ENCODE measurements at regions not wholly inside any gene's neighbourhood (a gene's known extent, or its start where the extent isn't known, plus 50 kb on each side); places are given as distances from the start of the nearest gene placed in this dataset.

DNA sequence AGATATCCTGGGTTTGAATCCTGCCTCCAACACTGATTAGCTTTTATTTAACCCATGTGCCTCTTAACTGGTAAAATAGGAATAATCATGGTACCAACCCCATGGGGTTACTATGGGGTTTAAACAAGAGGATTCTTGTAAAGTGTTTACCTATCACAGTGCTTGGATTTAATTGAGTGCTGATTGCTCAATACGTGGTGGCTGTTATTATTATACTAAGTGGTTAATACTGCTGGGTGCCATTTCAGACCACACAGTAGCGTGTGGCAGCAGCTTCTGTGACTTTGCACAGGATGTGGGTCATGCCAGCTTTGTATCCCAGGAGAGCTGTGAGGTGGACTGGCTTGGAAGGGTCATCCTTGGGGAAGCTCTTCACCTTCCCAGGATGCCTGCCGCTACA lies 177.2 kb downstream of the SEC23IP start:
- Histone ChIP-seq H3K27ac (no peak overlapping the region), H3K4me1 (no peaks in the 10 kb centered on the region), H3K9me3 (peaks cover 0 to 26% of the 10 kb centered on the region in 2 donors), H3K36me3 (no peaks in the 10 kb centered on the region), H3K27me3 (peaks cover 0 to 20% of the 10 kb centered on the region in 2 donors), H3K4me3 (no peak overlapping the region)
- DNase-seq (ENCODE audit: low spot score in 2 of 2): no peak
- intact Hi-C loops (cut with DNase I; ENCODE audit: low total_unique reads): no loop called here
- TF ChIP-seq POLR2A (IDR thresholded peaks at IDR 0.05) (no peak), POLR2AphosphoS5 (IDR thresholded peaks at IDR 0.05) (no peak)
- TF ChIP-seq, protein P1, sequence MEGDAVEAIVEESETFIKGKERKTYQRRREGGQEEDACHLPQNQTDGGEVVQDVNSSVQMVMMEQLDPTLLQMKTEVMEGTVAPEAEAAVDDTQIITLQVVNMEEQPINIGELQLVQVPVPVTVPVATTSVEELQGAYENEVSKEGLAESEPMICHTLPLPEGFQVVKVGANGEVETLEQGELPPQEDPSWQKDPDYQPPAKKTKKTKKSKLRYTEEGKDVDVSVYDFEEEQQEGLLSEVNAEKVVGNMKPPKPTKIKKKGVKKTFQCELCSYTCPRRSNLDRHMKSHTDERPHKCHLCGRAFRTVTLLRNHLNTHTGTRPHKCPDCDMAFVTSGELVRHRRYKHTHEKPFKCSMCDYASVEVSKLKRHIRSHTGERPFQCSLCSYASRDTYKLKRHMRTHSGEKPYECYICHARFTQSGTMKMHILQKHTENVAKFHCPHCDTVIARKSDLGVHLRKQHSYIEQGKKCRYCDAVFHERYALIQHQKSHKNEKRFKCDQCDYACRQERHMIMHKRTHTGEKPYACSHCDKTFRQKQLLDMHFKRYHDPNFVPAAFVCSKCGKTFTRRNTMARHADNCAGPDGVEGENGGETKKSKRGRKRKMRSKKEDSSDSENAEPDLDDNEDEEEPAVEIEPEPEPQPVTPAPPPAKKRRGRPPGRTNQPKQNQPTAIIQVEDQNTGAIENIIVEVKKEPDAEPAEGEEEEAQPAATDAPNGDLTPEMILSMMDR (IDR thresholded peaks at IDR 0.05): no peak

DNA sequence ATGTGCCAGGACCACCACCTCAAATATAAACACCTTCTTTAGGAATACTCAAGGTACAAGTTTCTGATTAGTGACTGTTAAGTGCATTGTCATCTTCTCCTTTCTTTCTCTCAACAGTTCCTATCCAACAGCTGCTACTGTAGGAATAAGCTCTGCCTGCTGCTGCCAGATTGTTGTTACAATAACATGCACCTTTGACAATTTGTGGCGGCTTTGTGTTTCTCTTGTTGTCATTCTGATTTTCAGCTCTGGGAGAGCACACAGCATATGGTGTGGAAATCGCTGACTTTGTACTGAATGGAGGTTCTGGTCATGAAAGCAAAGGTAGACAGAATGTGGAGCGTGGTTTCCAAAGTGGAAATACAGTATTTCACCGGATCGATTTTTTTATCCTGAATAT lies 182.8 kb downstream of the SEC23IP start:
- TF ChIP-seq, protein P1 (IDR thresholded peaks at IDR 0.05): no peak
- TF ChIP-seq POLR2A (IDR thresholded peaks at IDR 0.05) (no peak), POLR2AphosphoS5 (IDR thresholded peaks at IDR 0.05) (no peak)
- Histone ChIP-seq H3K27ac (no peak overlapping the region), H3K4me1 (no peaks in the 10 kb centered on the region), H3K9me3 (peaks cover 0 to 17% of the 10 kb centered on the region in 2 donors), H3K27me3 (peaks cover 0 to 26% of the 10 kb centered on the region in 2 donors), H3K4me3 (no peak overlapping the region), H3K36me3 (no peaks in the 10 kb centered on the region)
- no peak for DNase-seq (ENCODE audit: low spot score in 2 of 2)
- intact Hi-C loops (cut with DNase I; ENCODE audit: low total_unique reads): no loop called here

DNA sequence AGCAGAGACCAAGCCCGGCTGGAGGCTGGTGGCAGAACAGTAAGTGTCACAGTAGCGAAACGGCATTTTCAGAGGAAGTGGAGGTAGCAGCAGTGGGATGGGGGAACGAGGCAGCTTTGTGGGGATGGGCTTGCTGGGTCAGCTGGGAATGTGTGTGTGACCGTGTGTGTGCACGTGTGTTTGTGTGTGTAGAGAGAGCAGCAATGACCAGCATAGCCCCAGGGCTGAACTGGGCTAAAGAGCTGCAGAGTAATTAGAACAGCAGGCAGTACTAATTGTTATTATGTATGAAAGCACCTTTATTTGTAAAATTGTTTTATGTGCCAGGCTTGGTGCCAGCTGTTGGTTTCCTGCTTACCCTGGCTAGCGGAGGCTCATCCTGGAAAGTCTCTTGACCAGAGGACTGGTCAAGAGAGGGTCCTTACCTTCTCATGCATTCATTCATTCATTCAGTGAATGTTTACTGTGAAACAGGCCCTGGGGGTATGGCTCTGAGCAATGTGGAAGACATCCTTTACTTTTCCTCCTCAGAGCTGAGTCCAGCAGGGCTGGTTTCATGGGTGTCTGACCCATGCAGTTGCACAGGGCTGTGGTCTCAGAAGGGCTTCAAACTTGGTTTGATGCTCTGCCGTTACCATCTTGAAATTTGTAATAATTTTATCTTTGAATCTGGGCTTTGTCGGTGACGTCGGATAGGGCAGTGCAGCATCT lies 184.6 kb downstream of the SEC23IP start:
- no peaks in the 10 kb centered on the region for H3K4me1 ChIP-seq
- intact Hi-C loops (cut with DNase I; ENCODE audit: low total_unique reads): no loop called here

DNA sequence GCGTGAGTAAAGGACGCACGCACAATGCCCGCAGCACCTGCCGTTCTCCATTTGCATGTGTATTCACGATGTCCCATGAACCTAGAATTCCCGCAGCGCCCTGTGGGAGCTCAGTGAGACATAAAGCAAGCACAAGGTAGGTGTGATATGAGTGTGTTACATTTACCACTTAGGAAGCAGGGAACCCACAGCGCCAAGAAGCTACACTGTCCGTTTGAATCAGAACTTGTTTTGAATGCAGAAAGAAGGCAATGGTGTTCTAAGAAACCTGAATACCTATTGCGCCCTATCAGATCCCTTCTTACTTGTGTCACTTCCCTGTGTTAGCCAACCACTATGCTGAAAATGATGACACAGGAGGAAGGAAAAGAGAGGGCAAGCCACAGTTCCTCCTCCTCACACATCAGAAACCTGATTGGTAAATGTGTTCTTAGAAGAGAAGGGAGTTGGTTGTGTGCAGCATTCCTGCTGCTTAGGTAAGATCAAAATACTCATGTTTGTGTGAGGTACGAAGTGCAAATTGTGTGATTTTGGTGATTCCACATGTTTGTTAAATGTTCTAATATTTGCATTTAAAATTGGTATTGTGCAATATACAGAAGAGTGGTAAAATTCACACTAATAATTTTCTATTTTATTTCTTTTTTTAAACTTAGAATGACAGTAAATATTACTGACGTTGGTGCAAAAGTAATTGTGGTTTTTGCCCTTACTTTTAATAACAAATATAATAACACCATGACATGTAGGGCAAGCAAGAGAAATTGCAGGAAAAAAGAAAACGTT lies 185.4 kb downstream of the SEC23IP start:
- H3K4me3 ChIP-seq: no peak overlapping the region
- H3K4me1 ChIP-seq: no peaks in the 10 kb centered on the region
- no peak overlapping the region for H3K27ac ChIP-seq
- no peak for DNase-seq (ENCODE audit: low spot score in 2 of 2)
- H3K36me3 ChIP-seq: no peaks in the 10 kb centered on the region
- H3K27me3 ChIP-seq: peaks cover 0 to 10% of the 10 kb centered on the region in 2 donors
- H3K9me3 ChIP-seq: peaks cover 0 to 6% of the 10 kb centered on the region in 2 donors
- intact Hi-C loops (cut with DNase I; ENCODE audit: low total_unique reads): no loop called here
- TF ChIP-seq POLR2AphosphoS5 (IDR thresholded peaks at IDR 0.05): no peak
- TF ChIP-seq, protein P1 (IDR thresholded peaks at IDR 0.05): no peak
- no peak for TF ChIP-seq POLR2A (IDR thresholded peaks at IDR 0.05)

More for the DNA sequence above, 184.6 kb downstream of the SEC23IP start:
- no peak for TF ChIP-seq POLR2A (IDR thresholded peaks at IDR 0.05)
- TF ChIP-seq POLR2AphosphoS5 (IDR thresholded peaks at IDR 0.05): no peak
- TF ChIP-seq, protein P1 (IDR thresholded peaks at IDR 0.05): no peak
- Histone ChIP-seq H3K9me3 (peaks cover 0 to 6% of the 10 kb centered on the region in 2 donors), H3K27me3 (peaks cover 0 to 13% of the 10 kb centered on the region in 2 donors), H3K4me3 (no peak overlapping the region), H3K27ac (no peak overlapping the region), H3K36me3 (no peaks in the 10 kb centered on the region)
- DNase-seq (ENCODE audit: low spot score in 2 of 2): no peak
